HEK293 (cell line): ENCODE measurements at regions not wholly inside any gene's neighbourhood (a gene's known extent, or its start where the extent isn't known, plus 50 kb on each side); places are given as distances from the start of the nearest gene placed in this dataset.

Experiments used
- CTCF ChIA-PET: fragments of 350-600 bp; formaldehyde crosslinking; extraction: SDS; loops from one replicate; lab custom pipeline; 2021; ENCODE audit warnings: antibody characterized with exemption; lab: Yijun Ruan, JAX
- POLR2A ChIA-PET: fragments of 300-600 bp; formaldehyde crosslinking; extraction: SDS; loops from one replicate; lab custom pipeline; 2020; ENCODE audit warnings: antibody characterized with exemption, inconsistent platforms; lab: Yijun Ruan, JAX
- H3K27ac ChIP-seq: fragments of 200-500 bp; sonication (Bioruptor generic); 2 replicates; pipeline ENCODE4 v1.5.1; 2014; ENCODE audit warnings: low read depth, low read length, control low read depth, inconsistent platforms; ENCODE audit errors: extremely low read depth
- H3K36me3 ChIP-seq, 2 experiments: fragments of 200-500 bp in 1 of 2; sonication (Bioruptor generic) in 1 of 2; 1 replicate in 1 of 2; 2 replicates in 1 of 2; pipeline ENCODE4 v1.5.1; 2014 to 2017; ENCODE audit warnings: inconsistent platforms in 2 of 2, low read length in 2 of 2; ENCODE audit not compliant: control insufficient read depth in 2 of 2, insufficient read depth in 1 of 2
- H3K4me1 ChIP-seq: fragments of 200-500 bp; sonication (Bioruptor generic); 2 replicates; pipeline ENCODE4 v1.5.1; 2014; ENCODE audit warnings: mild to moderate bottlenecking, low read length, inconsistent platforms; ENCODE audit not compliant: control insufficient read depth, insufficient read depth
- H3K4me3 ChIP-seq: 2 replicates; pipeline ENCODE4 v1.5.1; 2011; ENCODE audit warnings: low read depth, mild to moderate bottlenecking, control low read depth, low read length, moderate library complexity
- H3K9me3 ChIP-seq: fragments of 200-500 bp; sonication (Bioruptor generic); 2 replicates; pipeline ENCODE4 v1.5.1; 2014; ENCODE audit warnings: low read depth, low read length, inconsistent platforms; ENCODE audit not compliant: control insufficient read depth, insufficient read depth
- EGR2 ChIP-seq: fragments of 450-650 bp; formaldehyde crosslinking; IDR thresholded peaks from 2 replicates; pipeline ENCODE4 v1.5.1; 2016; ENCODE audit warnings: low read depth, missing biosample characterization, missing genetic modification characterization
- FEZF1 ChIP-seq: fragments of 450-650 bp; formaldehyde crosslinking; IDR thresholded peaks from 2 replicates; pipeline ENCODE4 v1.5.1; 2016; ENCODE audit warnings: missing biosample characterization, missing genetic modification characterization
- HOXD13 ChIP-seq: sonication (generic); formaldehyde crosslinking; IDR thresholded peaks from 2 replicates; pipeline ENCODE4 v1.8.0; 2022; ENCODE audit warnings: missing genetic modification reagents, borderline replicate concordance
- KLF1 ChIP-seq: fragments of 450-650 bp; formaldehyde crosslinking; IDR thresholded peaks from 2 replicates; pipeline ENCODE4 v1.5.1; 2016; ENCODE audit warnings: missing biosample characterization, missing genetic modification characterization
- KLF8 ChIP-seq: fragments of 450-650 bp; formaldehyde crosslinking; IDR thresholded peaks from 2 replicates; pipeline ENCODE4 v1.5.1; 2016; ENCODE audit warnings: missing biosample characterization, missing genetic modification characterization
- SCRT2 ChIP-seq: fragments of 450-650 bp; formaldehyde crosslinking; IDR thresholded peaks from 2 replicates; pipeline ENCODE4 v1.5.1; 2016; ENCODE audit warnings: missing biosample characterization, missing genetic modification characterization
- YY1 ChIP-seq: fragments of 450-650 bp; formaldehyde crosslinking; IDR thresholded peaks from 2 replicates; pipeline ENCODE4 v1.5.1; 2018; ENCODE audit warnings: missing biosample characterization, missing genetic modification characterization
- ZBTB17 ChIP-seq: fragments of 450-650 bp; formaldehyde crosslinking; IDR thresholded peaks from 2 replicates; pipeline ENCODE4 v1.5.1; 2016; ENCODE audit warnings: missing biosample characterization, missing genetic modification characterization
- ZBTB48 ChIP-seq: fragments of 450-650 bp; formaldehyde crosslinking; IDR thresholded peaks from 2 replicates; pipeline ENCODE4 v1.5.1; 2016; ENCODE audit warnings: missing biosample characterization, missing genetic modification characterization
- ZFHX2 ChIP-seq: fragments of 450-650 bp; formaldehyde crosslinking; conservative IDR thresholded peaks from 2 replicates; pipeline ENCODE4 v1.5.1; 2016; ENCODE audit warnings: missing biosample characterization, missing genetic modification characterization
- ZFP3 ChIP-seq: fragments of 450-650 bp; formaldehyde crosslinking; IDR thresholded peaks from 2 replicates; pipeline ENCODE4 v1.5.1; 2016; ENCODE audit warnings: low read depth, missing biosample characterization, missing genetic modification characterization
- ZNF23 ChIP-seq: fragments of 450-650 bp; formaldehyde crosslinking; IDR thresholded peaks from 2 replicates; pipeline ENCODE4 v1.5.1; 2016; ENCODE audit warnings: missing biosample characterization, missing genetic modification characterization, borderline replicate concordance
- ZNF366 ChIP-seq: fragments of 450-650 bp; formaldehyde crosslinking; conservative IDR thresholded peaks from 2 replicates; pipeline ENCODE4 v1.5.1; 2016; ENCODE audit warnings: missing biosample characterization, missing genetic modification characterization
- ZNF394 ChIP-seq: fragments of 450-650 bp; formaldehyde crosslinking; IDR thresholded peaks from 2 replicates; pipeline ENCODE4 v1.5.1; 2016; ENCODE audit warnings: missing biosample characterization, missing genetic modification characterization, mild to moderate bottlenecking, moderate library complexity, borderline replicate concordance
- ZNF416 ChIP-seq: fragments of 450-650 bp; formaldehyde crosslinking; IDR thresholded peaks from 2 replicates; pipeline ENCODE4 v1.5.1; 2016; ENCODE audit warnings: missing biosample characterization, missing genetic modification characterization
- ZNF423 ChIP-seq: fragments of 450-650 bp; formaldehyde crosslinking; IDR thresholded peaks from 2 replicates; pipeline ENCODE4 v1.5.1; 2016; ENCODE audit warnings: missing biosample characterization, missing genetic modification characterization
- ZNF473 ChIP-seq: fragments of 450-650 bp; formaldehyde crosslinking; IDR thresholded peaks from 2 replicates; pipeline ENCODE4 v1.5.1; 2017; ENCODE audit warnings: missing biosample characterization, missing genetic modification characterization
- ZNF501 ChIP-seq: fragments of 450-650 bp; formaldehyde crosslinking; IDR thresholded peaks from 2 replicates; pipeline ENCODE4 v1.5.1; 2016; ENCODE audit warnings: missing biosample characterization, missing genetic modification characterization
- ZNF521 ChIP-seq: fragments of 450-650 bp; formaldehyde crosslinking; IDR thresholded peaks from 2 replicates; pipeline ENCODE4 v1.5.1; 2017; ENCODE audit warnings: missing biosample characterization, mild to moderate bottlenecking, missing genetic modification characterization
- ZNF561 ChIP-seq: fragments of 450-650 bp; IDR thresholded peaks from 2 replicates; pipeline ENCODE4 v1.5.1; 2018; ENCODE audit warnings: missing biosample characterization, missing genetic modification characterization, borderline replicate concordance
- ZNF626 ChIP-seq: fragments of 450-650 bp; sonication (Bioruptor Pico); formaldehyde crosslinking; IDR thresholded peaks from 2 replicates; pipeline ENCODE4 v1.5.1; 2018; ENCODE audit warnings: missing biosample characterization, missing genetic modification characterization, inconsistent platforms
- ZNF830 ChIP-seq: fragments of 450-650 bp; IDR thresholded peaks from 2 replicates; pipeline ENCODE4 v1.5.0; 2018; ENCODE audit warnings: missing biosample characterization, missing genetic modification characterization, low read depth, mild to moderate bottlenecking, moderate library complexity
- TF ChIP-seq, protein P1 (sequence below): fragments of 450-650 bp; formaldehyde crosslinking; IDR thresholded peaks from 2 replicates; pipeline ENCODE4 v1.5.1; 2016; ENCODE audit warnings: missing biosample characterization, missing genetic modification characterization
- TF ChIP-seq, protein P2 (sequence below): fragments of 450-650 bp; IDR thresholded peaks from 2 replicates; pipeline ENCODE4 v1.5.1; 2018; ENCODE audit warnings: missing biosample characterization, missing genetic modification characterization
- TF ChIP-seq, protein P3 (sequence below): fragments of 450-650 bp; formaldehyde crosslinking; IDR thresholded peaks from 2 replicates; pipeline ENCODE4 v1.5.1; 2017; ENCODE audit warnings: missing biosample characterization, missing genetic modification characterization
- TF ChIP-seq, protein P4 (sequence below): fragments of 450-650 bp; formaldehyde crosslinking; IDR thresholded peaks from 2 replicates; pipeline ENCODE4 v1.5.1; 2016; ENCODE audit warnings: missing biosample characterization, missing genetic modification characterization, low read depth

DNA sequence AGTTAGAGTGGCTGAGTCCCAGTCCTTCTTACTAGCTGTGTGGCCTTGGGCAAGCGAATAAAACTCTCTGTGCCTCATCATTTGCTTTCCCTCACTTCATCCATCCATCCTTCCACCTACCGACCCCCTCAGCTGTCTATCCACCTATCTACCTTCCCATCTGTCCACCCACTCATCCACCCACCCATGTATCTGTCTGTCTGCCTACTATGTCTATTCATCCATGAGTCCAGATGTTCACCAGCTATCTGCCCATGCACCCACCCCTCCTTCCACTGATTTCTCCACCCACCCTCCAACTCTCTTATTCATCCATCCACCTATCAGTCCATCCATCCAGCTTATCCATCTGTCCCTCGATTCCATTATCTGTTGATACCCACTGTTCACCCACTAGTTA is 60.4 kb upstream of the ATP2B2 start:
- Histone ChIP-seq H3K4me3 (no peak overlapping the region), H3K4me1 (no peaks in the 10 kb centered on the region), H3K27ac (no peak overlapping the region), H3K36me3 (no peaks in the 10 kb centered on the region), H3K9me3 (no peaks in the 10 kb centered on the region)
- POLR2A ChIA-PET: no interaction called here
- peak; percentile 95 for TF ChIP-seq EGR2 (tag by site-specific recombination)
- TF ChIP-seq ZFP3: no peak
- peak; percentile 57 for TF ChIP-seq ZFHX2 (tag by site-specific recombination)
- CTCF ChIA-PET: interaction anchor here (1.1 kb wide), 1 partner anchor 172 kb away, joined by 3 read pairs; no protein-coding TSS in a partner anchor

- CTCF ChIA-PET: no interaction called here
- H3K9me3 ChIP-seq: no peaks in the 10 kb centered on the region
These were observed 61.1 kb upstream of the ATP2B2 start for GRCh38 chr3:10566451-10566850.

DNA sequence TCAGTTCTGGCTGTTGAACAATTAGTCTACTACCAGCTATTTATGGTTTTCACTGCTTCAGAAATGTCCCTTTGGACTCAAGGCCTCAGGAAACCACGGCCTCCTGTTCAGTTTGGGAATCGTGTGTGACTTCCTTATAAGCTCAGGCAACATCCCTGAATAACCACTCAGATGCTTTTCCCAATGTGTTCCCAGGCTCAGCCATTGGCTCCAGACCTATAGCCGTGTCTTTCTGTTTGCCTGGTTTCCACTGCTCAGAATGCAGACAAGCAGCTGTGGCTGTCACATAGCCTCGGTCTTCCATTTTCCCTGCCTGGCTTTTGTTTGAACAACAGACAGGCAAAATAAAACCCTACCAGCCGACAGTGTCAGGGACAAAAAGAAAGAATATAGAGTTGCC is 63.2 kb upstream of the ATP2B2 start:
- Histone ChIP-seq H3K27ac (no peak overlapping the region), H3K4me1 (no peaks in the 10 kb centered on the region), H3K36me3 (no peaks in the 10 kb centered on the region), H3K4me3 (no peak overlapping the region), H3K9me3 (no peaks in the 10 kb centered on the region)
- TF ChIP-seq ZNF416 (tag by site-specific recombination): no peak
- no peak for TF ChIP-seq ZBTB17 (tag by site-specific recombination)
- no peak for TF ChIP-seq ZNF366
- no peak for TF ChIP-seq ZNF830 (tag by site-specific recombination)
- TF ChIP-seq, protein P1, sequence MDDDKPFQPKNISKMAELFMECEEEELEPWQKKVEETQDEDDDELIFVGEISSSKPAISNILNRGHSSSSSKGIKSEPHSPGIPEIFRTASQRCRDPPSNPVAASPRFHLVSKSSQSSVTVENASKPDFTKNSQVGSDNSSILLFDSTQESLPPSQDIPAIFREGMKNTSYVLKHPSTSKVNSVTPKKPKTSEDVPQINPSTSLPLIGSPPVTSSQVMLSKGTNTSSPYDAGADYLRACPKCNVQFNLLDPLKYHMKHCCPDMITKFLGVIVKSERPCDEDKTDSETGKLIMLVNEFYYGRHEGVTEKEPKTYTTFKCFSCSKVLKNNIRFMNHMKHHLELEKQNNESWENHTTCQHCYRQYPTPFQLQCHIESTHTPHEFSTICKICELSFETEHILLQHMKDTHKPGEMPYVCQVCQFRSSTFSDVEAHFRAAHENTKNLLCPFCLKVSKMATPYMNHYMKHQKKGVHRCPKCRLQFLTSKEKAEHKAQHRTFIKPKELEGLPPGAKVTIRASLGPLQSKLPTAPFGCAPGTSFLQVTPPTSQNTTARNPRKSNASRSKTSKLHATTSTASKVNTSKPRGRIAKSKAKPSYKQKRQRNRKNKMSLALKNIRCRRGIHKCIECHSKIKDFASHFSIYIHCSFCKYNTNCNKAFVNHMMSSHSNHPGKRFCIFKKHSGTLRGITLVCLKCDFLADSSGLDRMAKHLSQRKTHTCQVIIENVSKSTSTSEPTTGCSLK (tag by site-specific recombination): no peak
- TF ChIP-seq ZNF394 (tag by site-specific recombination): no peak
- TF ChIP-seq, protein P2, sequence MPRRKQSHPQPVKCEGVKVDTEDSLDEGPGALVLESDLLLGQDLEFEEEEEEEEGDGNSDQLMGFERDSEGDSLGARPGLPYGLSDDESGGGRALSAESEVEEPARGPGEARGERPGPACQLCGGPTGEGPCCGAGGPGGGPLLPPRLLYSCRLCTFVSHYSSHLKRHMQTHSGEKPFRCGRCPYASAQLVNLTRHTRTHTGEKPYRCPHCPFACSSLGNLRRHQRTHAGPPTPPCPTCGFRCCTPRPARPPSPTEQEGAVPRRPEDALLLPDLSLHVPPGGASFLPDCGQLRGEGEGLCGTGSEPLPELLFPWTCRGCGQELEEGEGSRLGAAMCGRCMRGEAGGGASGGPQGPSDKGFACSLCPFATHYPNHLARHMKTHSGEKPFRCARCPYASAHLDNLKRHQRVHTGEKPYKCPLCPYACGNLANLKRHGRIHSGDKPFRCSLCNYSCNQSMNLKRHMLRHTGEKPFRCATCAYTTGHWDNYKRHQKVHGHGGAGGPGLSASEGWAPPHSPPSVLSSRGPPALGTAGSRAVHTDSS (tag by site-specific recombination): no peak
- no peak for TF ChIP-seq KLF1 (tag by site-specific recombination)
- TF ChIP-seq ZNF23: no peak
- no peak for TF ChIP-seq HOXD13
- no peak for TF ChIP-seq ZBTB48
- TF ChIP-seq SCRT2: no peak
- no peak for TF ChIP-seq ZNF561 (tag by site-specific recombination)
- TF ChIP-seq ZNF626 (tag by site-specific recombination): no peak
- ChIA-PET POLR2A (no interaction called here), CTCF (no interaction called here)

More at GRCh38 chr3:10566451-10566850, 61.1 kb upstream of the ATP2B2 start:
- H3K36me3 ChIP-seq: no peaks in the 10 kb centered on the region
- TF ChIP-seq ZNF473 (tag by site-specific recombination) (no peak), YY1 (tag by site-specific recombination) (no peak), ZNF521 (tag by site-specific recombination) (no peak), KLF8 (tag by site-specific recombination) (no peak), FEZF1 (tag by site-specific recombination) (no peak), ZNF423 (tag by site-specific recombination) (no peak), ZNF501 (tag by site-specific recombination) (no peak)
- TF ChIP-seq, protein P3, sequence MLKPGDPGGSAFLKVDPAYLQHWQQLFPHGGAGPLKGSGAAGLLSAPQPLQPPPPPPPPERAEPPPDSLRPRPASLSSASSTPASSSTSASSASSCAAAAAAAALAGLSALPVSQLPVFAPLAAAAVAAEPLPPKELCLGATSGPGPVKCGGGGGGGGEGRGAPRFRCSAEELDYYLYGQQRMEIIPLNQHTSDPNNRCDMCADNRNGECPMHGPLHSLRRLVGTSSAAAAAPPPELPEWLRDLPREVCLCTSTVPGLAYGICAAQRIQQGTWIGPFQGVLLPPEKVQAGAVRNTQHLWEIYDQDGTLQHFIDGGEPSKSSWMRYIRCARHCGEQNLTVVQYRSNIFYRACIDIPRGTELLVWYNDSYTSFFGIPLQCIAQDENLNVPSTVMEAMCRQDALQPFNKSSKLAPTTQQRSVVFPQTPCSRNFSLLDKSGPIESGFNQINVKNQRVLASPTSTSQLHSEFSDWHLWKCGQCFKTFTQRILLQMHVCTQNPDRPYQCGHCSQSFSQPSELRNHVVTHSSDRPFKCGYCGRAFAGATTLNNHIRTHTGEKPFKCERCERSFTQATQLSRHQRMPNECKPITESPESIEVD (tag by site-specific recombination): no peak
- TF ChIP-seq, protein P4, sequence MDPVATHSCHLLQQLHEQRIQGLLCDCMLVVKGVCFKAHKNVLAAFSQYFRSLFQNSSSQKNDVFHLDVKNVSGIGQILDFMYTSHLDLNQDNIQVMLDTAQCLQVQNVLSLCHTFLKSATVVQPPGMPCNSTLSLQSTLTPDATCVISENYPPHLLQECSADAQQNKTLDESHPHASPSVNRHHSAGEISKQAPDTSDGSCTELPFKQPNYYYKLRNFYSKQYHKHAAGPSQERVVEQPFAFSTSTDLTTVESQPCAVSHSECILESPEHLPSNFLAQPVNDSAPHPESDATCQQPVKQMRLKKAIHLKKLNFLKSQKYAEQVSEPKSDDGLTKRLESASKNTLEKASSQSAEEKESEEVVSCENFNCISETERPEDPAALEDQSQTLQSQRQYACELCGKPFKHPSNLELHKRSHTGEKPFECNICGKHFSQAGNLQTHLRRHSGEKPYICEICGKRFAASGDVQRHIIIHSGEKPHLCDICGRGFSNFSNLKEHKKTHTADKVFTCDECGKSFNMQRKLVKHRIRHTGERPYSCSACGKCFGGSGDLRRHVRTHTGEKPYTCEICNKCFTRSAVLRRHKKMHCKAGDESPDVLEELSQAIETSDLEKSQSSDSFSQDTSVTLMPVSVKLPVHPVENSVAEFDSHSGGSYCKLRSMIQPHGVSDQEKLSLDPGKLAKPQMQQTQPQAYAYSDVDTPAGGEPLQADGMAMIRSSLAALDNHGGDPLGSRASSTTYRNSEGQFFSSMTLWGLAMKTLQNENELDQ: no peak
- POLR2A ChIA-PET: no interaction called here
- H3K4me1 ChIP-seq: no peaks in the 10 kb centered on the region
- H3K27ac ChIP-seq: no peak overlapping the region
- H3K4me3 ChIP-seq: no peak overlapping the region
